WTC11 (cell line): ENCODE measurements at regions not wholly inside any gene's neighbourhood (a gene's known extent, or its start where the extent isn't known, plus 50 kb on each side); places are given as distances from the start of the nearest gene placed in this dataset.

Experiments used
- ATAC-seq: fragments of 200-7000 bp; cut with Tn5 transposase; 2 replicates; pipeline ENCODE4 v1.10.0; 2021; ENCODE audit warnings: mild to moderate bottlenecking, moderate library complexity
- CTCF ChIA-PET: fragments of 300-600 bp; sonication (Branson Sonifier 250); formaldehyde crosslinking; loops from one replicate; lab custom pipeline; 2021; ENCODE audit warnings: antibody characterized with exemption; lab: Charles Lee
- POLR2A ChIA-PET: fragments of 350-600 bp; sonication (Branson Sonifier 250); formaldehyde crosslinking; loops from one replicate; lab custom pipeline; 2021; ENCODE audit warnings: antibody characterized with exemption; lab: Charles Lee
- DNase-seq: peaks from one replicate; pipeline ENCODE4 v3.0.0; 2021; ENCODE audit warnings: low spot score
- H3K27ac Mint-ChIP-seq: 2 replicates; pipeline ENCODE4 v1.8.0; 2021; ENCODE audit warnings: mixed read lengths
- H3K27me3 Mint-ChIP-seq: 2 replicates; pipeline ENCODE4 v1.8.0; 2021; ENCODE audit warnings: low read depth, mild to moderate bottlenecking, moderate library complexity, mixed read lengths
- H3K36me3 Mint-ChIP-seq: 2 replicates; pipeline ENCODE4 v1.8.0; 2021; ENCODE audit warnings: mixed read lengths
- H3K4me1 Mint-ChIP-seq: 2 replicates; pipeline ENCODE4 v1.8.0; 2022; ENCODE audit warnings: mixed read lengths
- H3K4me3 Mint-ChIP-seq: 2 replicates; pipeline ENCODE4 v1.8.0; 2021; ENCODE audit warnings: mild to moderate bottlenecking, moderate library complexity, mixed read lengths
- H3K9me3 Mint-ChIP-seq: 2 replicates; pipeline ENCODE4 v1.8.0; 2021; ENCODE audit warnings: mixed read lengths
- AFF4 ChIP-seq: sonication (generic); formaldehyde crosslinking; IDR thresholded peaks from 2 replicates; pipeline ENCODE4 v1.8.1; 2023; ENCODE audit warnings: mild to moderate bottlenecking, missing genetic modification reagents, borderline replicate concordance
- ARID4B ChIP-seq: sonication (generic); formaldehyde crosslinking; IDR thresholded peaks from 2 replicates; pipeline ENCODE4 v1.8.0; 2023; ENCODE audit warnings: missing genetic modification reagents, mild to moderate bottlenecking, borderline replicate concordance
- ATF1 ChIP-seq: sonication (generic); formaldehyde crosslinking; IDR thresholded peaks from 2 replicates; pipeline ENCODE4 v1.8.1; 2023; ENCODE audit warnings: mild to moderate bottlenecking, moderate library complexity, missing genetic modification reagents
- ATF3 ChIP-seq: sonication (generic); formaldehyde crosslinking; conservative IDR thresholded peaks from 2 replicates; pipeline ENCODE4 v1.8.1; 2022; ENCODE audit warnings: mild to moderate bottlenecking, missing genetic modification reagents
- GRHL2 ChIP-seq: fragments of 250-450 bp; sonication (Bioruptor Pico); IDR thresholded peaks from 2 replicates; pipeline ENCODE4 v1.8.0; 2022; ENCODE audit warnings: mild to moderate bottlenecking, moderate library complexity; ENCODE audit not compliant: insufficient replicate concordance, severe bottlenecking
- JAZF1 ChIP-seq: fragments of 250-450 bp; sonication (Bioruptor Pico); IDR thresholded peaks from 2 replicates; pipeline ENCODE4 v1.9.0; 2021; ENCODE audit warnings: moderate library complexity, mild to moderate bottlenecking, inconsistent platforms
- PRRX2 ChIP-seq: fragments of 250-450 bp; sonication (Bioruptor Pico); IDR thresholded peaks from 2 replicates; pipeline ENCODE4 v1.8.0; 2021; ENCODE audit warnings: mild to moderate bottlenecking
- RELA ChIP-seq: sonication (generic); formaldehyde crosslinking; IDR thresholded peaks from 2 replicates; pipeline ENCODE4 v1.8.1; 2022; ENCODE audit warnings: missing genetic modification reagents, mild to moderate bottlenecking, borderline replicate concordance
- SP1 ChIP-seq: sonication (generic); formaldehyde crosslinking; conservative IDR thresholded peaks from 2 replicates; pipeline ENCODE4 v1.8.1; 2022; ENCODE audit warnings: missing genetic modification reagents
- TCF7 ChIP-seq: sonication (generic); formaldehyde crosslinking; IDR thresholded peaks from 2 replicates; pipeline ENCODE4 v1.8.0; 2022; ENCODE audit warnings: mild to moderate bottlenecking, low read depth, missing genetic modification reagents, moderate library complexity
- TP53 ChIP-seq: sonication (generic); formaldehyde crosslinking; IDR thresholded peaks from 2 replicates; pipeline ENCODE4 v1.8.1; 2023; ENCODE audit warnings: mild to moderate bottlenecking, missing genetic modification reagents
- ZNF138 ChIP-seq: sonication (generic); formaldehyde crosslinking; conservative IDR thresholded peaks from 2 replicates; pipeline ENCODE4 v1.8.1; 2022; ENCODE audit warnings: mild to moderate bottlenecking, moderate library complexity, missing genetic modification reagents
- ZNF219 ChIP-seq: sonication (generic); formaldehyde crosslinking; IDR thresholded peaks from 2 replicates; pipeline ENCODE4 v1.8.0; 2023; ENCODE audit warnings: missing genetic modification reagents, mild to moderate bottlenecking, borderline replicate concordance
- ZNF232 ChIP-seq: sonication (generic); formaldehyde crosslinking; IDR thresholded peaks from 2 replicates; pipeline ENCODE4 v1.8.0; 2022; ENCODE audit warnings: mild to moderate bottlenecking, missing genetic modification reagents
- ZNF263 ChIP-seq: sonication (generic); formaldehyde crosslinking; IDR thresholded peaks from 2 replicates; pipeline ENCODE4 v1.8.1; 2022; ENCODE audit warnings: low read depth, mild to moderate bottlenecking, moderate library complexity, missing genetic modification reagents
- ZNF396 ChIP-seq: fragments of 250-450 bp; sonication (Bioruptor Pico); IDR thresholded peaks from 2 replicates; pipeline ENCODE4 v1.8.0; 2021; ENCODE audit warnings: mild to moderate bottlenecking, moderate library complexity, borderline replicate concordance
- ZNF532 ChIP-seq: fragments of 250-450 bp; sonication (Bioruptor Pico); IDR thresholded peaks from 2 replicates; pipeline ENCODE4 v1.9.0; 2021; ENCODE audit warnings: mild to moderate bottlenecking, borderline replicate concordance

- TF ChIP-seq ZNF532 (CRISPR knock-in tag) (no peak), ZNF263 (no peak), ZNF232 (CRISPR knock-in tag) (no peak), AFF4 (CRISPR knock-in tag) (no peak)
These were observed 227.9 kb downstream of the GATA3 start (continued) for GRCh38 chr10:8282340-8282739.

GRCh38 chr10:8283166-8283905 is 228.8 kb downstream of the GATA3 start:
- H3K27ac Mint-ChIP-seq, result no peak overlapping the region
- H3K36me3 Mint-ChIP-seq, result no peaks in the 10 kb centered on the region
- no peak for ATAC-seq
- CTCF ChIA-PET, result no interaction called here
- no peak for TF ChIP-seq ZNF138
- no peak for TF ChIP-seq ZNF396
- TF ChIP-seq GRHL2 (CRISPR knock-in tag), result no peak
- no peak for TF ChIP-seq JAZF1 (CRISPR knock-in tag)
- no peak for TF ChIP-seq ATF3 (CRISPR knock-in tag)
- no peak for TF ChIP-seq RELA (CRISPR knock-in tag)
- no peak for TF ChIP-seq ZNF219
- TF ChIP-seq ARID4B (CRISPR knock-in tag), result no peak
- TF ChIP-seq TP53 (CRISPR knock-in tag), result no peak
- no peak for TF ChIP-seq SP1 (CRISPR knock-in tag)
- TF ChIP-seq TCF7 (CRISPR knock-in tag), result no peak
- no peak for TF ChIP-seq ATF1 (CRISPR knock-in tag)
- no peak for TF ChIP-seq PRRX2 (CRISPR knock-in tag)
- TF ChIP-seq, all 79 proteins: peak for 0
- Mint-ChIP-seq H3K4me3 (no peak overlapping the region), H3K27me3 (no peaks in the 10 kb centered on the region), H3K9me3 (no peaks in the 10 kb centered on the region), H3K4me1 (peaks cover 2% of the 10 kb centered on the region; the same call in 1 of the 2 replicates)
- POLR2A ChIA-PET, result interaction anchor here (0.6 kb wide), 1 partner anchor 11 kb away, joined by 11 read pairs; no protein-coding TSS in a partner anchor
- DNase-seq, result no peak
